ENCODE measurements at regions not wholly inside any gene's neighbourhood (a gene's known extent, or its start where the extent isn't known, plus 50 kb on each side); places are given as distances from the start of the nearest gene placed in this dataset.

- TF ChIP-seq, protein P1, sequence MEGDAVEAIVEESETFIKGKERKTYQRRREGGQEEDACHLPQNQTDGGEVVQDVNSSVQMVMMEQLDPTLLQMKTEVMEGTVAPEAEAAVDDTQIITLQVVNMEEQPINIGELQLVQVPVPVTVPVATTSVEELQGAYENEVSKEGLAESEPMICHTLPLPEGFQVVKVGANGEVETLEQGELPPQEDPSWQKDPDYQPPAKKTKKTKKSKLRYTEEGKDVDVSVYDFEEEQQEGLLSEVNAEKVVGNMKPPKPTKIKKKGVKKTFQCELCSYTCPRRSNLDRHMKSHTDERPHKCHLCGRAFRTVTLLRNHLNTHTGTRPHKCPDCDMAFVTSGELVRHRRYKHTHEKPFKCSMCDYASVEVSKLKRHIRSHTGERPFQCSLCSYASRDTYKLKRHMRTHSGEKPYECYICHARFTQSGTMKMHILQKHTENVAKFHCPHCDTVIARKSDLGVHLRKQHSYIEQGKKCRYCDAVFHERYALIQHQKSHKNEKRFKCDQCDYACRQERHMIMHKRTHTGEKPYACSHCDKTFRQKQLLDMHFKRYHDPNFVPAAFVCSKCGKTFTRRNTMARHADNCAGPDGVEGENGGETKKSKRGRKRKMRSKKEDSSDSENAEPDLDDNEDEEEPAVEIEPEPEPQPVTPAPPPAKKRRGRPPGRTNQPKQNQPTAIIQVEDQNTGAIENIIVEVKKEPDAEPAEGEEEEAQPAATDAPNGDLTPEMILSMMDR (IDR thresholded peaks at IDR 0.05): no peak
- TF ChIP-seq, protein P2, sequence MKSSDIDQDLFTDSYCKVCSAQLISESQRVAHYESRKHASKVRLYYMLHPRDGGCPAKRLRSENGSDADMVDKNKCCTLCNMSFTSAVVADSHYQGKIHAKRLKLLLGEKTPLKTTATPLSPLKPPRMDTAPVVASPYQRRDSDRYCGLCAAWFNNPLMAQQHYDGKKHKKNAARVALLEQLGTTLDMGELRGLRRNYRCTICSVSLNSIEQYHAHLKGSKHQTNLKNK (CRISPR knock-in tag; IDR thresholded peaks at IDR 0.05): no peak
- TF ChIP-seq MYBL2 (CRISPR knock-in tag; IDR thresholded peaks at IDR 0.05): no peak
Measured at GRCh38 chr12:85373045-85373444, 93.0 kb downstream of the ALX1 start.

Measured in WTC11 (cell line).